GM19351 (cell line): ENCODE measurements at regions not wholly inside any gene's neighbourhood (a gene's known extent, or its start where the extent isn't known, plus 50 kb on each side); places are given as distances from the start of the nearest gene placed in this dataset.

Experiments
- ATAC-seq: cut with Tn5 transposase; IDR thresholded peaks from one replicate; pipeline ENCODE4 v1.9.1; 2021; ENCODE audit warnings: mild to moderate bottlenecking, moderate library complexity; ENCODE audit not compliant: unreplicated experiment

- no peak for ATAC-seq
Measured at GRCh38 chr12:118840878-118841277, 140.5 kb upstream of the SRRM4 start.

- no peak for ATAC-seq
Measured at GRCh38 chr12:118841588-118841987, 139.8 kb upstream of the SRRM4 start.

- ATAC-seq = no peak
Measured at GRCh38 chr12:118842866-118843265, 138.5 kb upstream of the SRRM4 start.

GRCh38 chr12:118846416-118846815, 134.9 kb upstream of the SRRM4 start:
- no peak for ATAC-seq

GRCh38 chr12:118850244-118850825, 131.0 kb upstream of the SRRM4 start:
- no peak for ATAC-seq

- ATAC-seq = no peak
Measured at GRCh38 chr12:118851891-118852290, 129.4 kb upstream of the SRRM4 start.

- no peak for ATAC-seq
Measured at GRCh38 chr12:118853634-118854033, 127.7 kb upstream of the SRRM4 start.

GRCh38 chr12:118855858-118856257, 125.5 kb upstream of the SRRM4 start:
- no peak for ATAC-seq

- no peak for ATAC-seq
Measured at GRCh38 chr12:118866346-118866745, 115.0 kb upstream of the SRRM4 start.

- no peak for ATAC-seq
Measured at GRCh38 chr12:118870551-118870950, 110.8 kb upstream of the SRRM4 start.

GRCh38 chr12:118874698-118875548, 106.4 kb upstream of the SRRM4 start:
- ATAC-seq = no peak

GRCh38 chr12:118880720-118881493, 100.4 kb upstream of the SRRM4 start:
- no peak for ATAC-seq

- no peak for ATAC-seq
Measured at GRCh38 chr12:118884226-118884625, 97.1 kb upstream of the SRRM4 start.

GRCh38 chr12:118900993-118901392, 80.3 kb upstream of the SRRM4 start:
- no peak for ATAC-seq

- no peak for ATAC-seq
Measured at GRCh38 chr12:118908811-118909210, 72.5 kb upstream of the SRRM4 start.

- ATAC-seq = no peak
Measured at GRCh38 chr12:118912697-118913270, 68.6 kb upstream of the SRRM4 start.

- no peak for ATAC-seq
Measured at GRCh38 chr12:118921761-118922160, 59.6 kb upstream of the SRRM4 start.

GRCh38 chr12:118922405-118922804, 58.9 kb upstream of the SRRM4 start:
- no peak for ATAC-seq

- no peak for ATAC-seq
Measured at GRCh38 chr12:118925407-118925806, 55.9 kb upstream of the SRRM4 start.

GRCh38 chr12:118925826-118926225, 55.5 kb upstream of the SRRM4 start:
- ATAC-seq = no peak
